AG08395 (cell line): ENCODE measurements at regions not wholly inside any gene's neighbourhood (a gene's known extent, or its start where the extent isn't known, plus 50 kb on each side); places are given as distances from the start of the nearest gene placed in this dataset.
"Not testable (repeated sequence)": the region's sequence is repeated elsewhere in the genome, so short reads cannot be mapped to it uniquely, and the experiment has no call there.

Experiments
- DNase-seq: peaks from one replicate; pipeline ENCODE4 v3.0.0; 2012; ENCODE audit warnings: mixed read lengths, low spot score

- DNase-seq: no peak
These were observed 333.9 kb downstream of the TFAP2B start for GRCh38 chr6:51152594-51152993.

GRCh38 chr6:51153109-51153508 is 334.4 kb downstream of the TFAP2B start:
- no peak for DNase-seq

GRCh38 chr6:51154925-51155324 is 336.3 kb downstream of the TFAP2B start:
- DNase-seq: not testable (repeated sequence)

GRCh38 chr6:51159260-51159659 is 340.6 kb downstream of the TFAP2B start:
- DNase-seq: not testable (repeated sequence)

GRCh38 chr6:51161752-51162151 is 343.1 kb downstream of the TFAP2B start:
- DNase-seq: no peak

GRCh38 chr6:51163843-51164529 is 345.3 kb downstream of the TFAP2B start:
- DNase-seq: no peak

- DNase-seq: no peak
These were observed 348.2 kb downstream of the TFAP2B start for GRCh38 chr6:51166914-51167313.

- DNase-seq: no peak
These were observed 348.8 kb downstream of the TFAP2B start for GRCh38 chr6:51167468-51167867.

- DNase-seq: no peak
These were observed 364.2 kb downstream of the TFAP2B start for GRCh38 chr6:51182827-51183226.

GRCh38 chr6:51184046-51184445 is 365.4 kb downstream of the TFAP2B start:
- DNase-seq: no peak

GRCh38 chr6:51193163-51193562 is 374.5 kb downstream of the TFAP2B start:
- not testable (repeated sequence) for DNase-seq

GRCh38 chr6:51199105-51199552 is 380.5 kb downstream of the TFAP2B start:
- no peak for DNase-seq

- no peak for DNase-seq
These were observed 381.1 kb downstream of the TFAP2B start for GRCh38 chr6:51199733-51200260.

GRCh38 chr6:51200676-51201075 is 382.0 kb downstream of the TFAP2B start:
- DNase-seq: no peak

GRCh38 chr6:51202653-51203052 is 384.0 kb downstream of the TFAP2B start:
- not testable (repeated sequence) for DNase-seq

- DNase-seq: no peak
These were observed 384.8 kb downstream of the TFAP2B start for GRCh38 chr6:51203504-51203903.

- not testable (repeated sequence) for DNase-seq
These were observed 388.0 kb downstream of the TFAP2B start for GRCh38 chr6:51206686-51207085.

GRCh38 chr6:51209651-51210050 is 391.0 kb downstream of the TFAP2B start:
- no peak for DNase-seq

GRCh38 chr6:51213811-51214210 is 395.1 kb downstream of the TFAP2B start:
- no peak for DNase-seq

GRCh38 chr6:51214442-51214841 is 395.8 kb downstream of the TFAP2B start:
- no peak for DNase-seq

GRCh38 chr6:51218181-51218580 is 399.5 kb downstream of the TFAP2B start:
- no peak for DNase-seq

- DNase-seq: not testable (repeated sequence)
These were observed 406.0 kb downstream of the TFAP2B start for GRCh38 chr6:51224580-51225240.

- no peak for DNase-seq
These were observed 422.7 kb downstream of the TFAP2B start for GRCh38 chr6:51241376-51241775.
